ENCODE measurements at regions not wholly inside any gene's neighbourhood (a gene's known extent, or its start where the extent isn't known, plus 50 kb on each side); places are given as distances from the start of the nearest gene placed in this dataset.

DNA sequence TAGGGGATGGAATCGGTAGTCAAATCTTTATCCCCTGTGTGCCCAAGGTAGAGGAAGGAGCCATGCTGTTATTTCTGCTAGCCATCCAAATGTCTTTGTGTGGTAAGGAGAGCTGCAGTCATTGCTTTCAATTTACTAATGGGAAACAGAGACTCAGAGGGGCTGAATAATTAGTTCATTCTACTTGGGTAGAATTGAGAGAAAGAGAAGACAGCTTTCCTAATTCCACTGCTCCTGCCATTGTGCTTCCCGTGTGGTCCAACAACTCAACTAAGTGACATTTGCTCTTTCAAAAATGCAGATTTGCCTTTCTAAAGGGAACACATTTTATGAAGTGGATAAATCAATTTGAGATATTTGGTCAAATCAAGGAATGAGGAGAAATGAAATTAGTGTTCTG is 136.1 kb downstream of the AQP4 start:
- TF ChIP-seq POLR2A (IDR thresholded peaks at IDR 0.05): no peak
- TF ChIP-seq, protein P1, sequence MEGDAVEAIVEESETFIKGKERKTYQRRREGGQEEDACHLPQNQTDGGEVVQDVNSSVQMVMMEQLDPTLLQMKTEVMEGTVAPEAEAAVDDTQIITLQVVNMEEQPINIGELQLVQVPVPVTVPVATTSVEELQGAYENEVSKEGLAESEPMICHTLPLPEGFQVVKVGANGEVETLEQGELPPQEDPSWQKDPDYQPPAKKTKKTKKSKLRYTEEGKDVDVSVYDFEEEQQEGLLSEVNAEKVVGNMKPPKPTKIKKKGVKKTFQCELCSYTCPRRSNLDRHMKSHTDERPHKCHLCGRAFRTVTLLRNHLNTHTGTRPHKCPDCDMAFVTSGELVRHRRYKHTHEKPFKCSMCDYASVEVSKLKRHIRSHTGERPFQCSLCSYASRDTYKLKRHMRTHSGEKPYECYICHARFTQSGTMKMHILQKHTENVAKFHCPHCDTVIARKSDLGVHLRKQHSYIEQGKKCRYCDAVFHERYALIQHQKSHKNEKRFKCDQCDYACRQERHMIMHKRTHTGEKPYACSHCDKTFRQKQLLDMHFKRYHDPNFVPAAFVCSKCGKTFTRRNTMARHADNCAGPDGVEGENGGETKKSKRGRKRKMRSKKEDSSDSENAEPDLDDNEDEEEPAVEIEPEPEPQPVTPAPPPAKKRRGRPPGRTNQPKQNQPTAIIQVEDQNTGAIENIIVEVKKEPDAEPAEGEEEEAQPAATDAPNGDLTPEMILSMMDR (IDR thresholded peaks at IDR 0.05): no peak
